Parathyroid adenoma (tissue), 2 donors: ENCODE measurements at regions not wholly inside any gene's neighbourhood (a gene's known extent, or its start where the extent isn't known, plus 50 kb on each side); places are given as distances from the start of the nearest gene placed in this dataset.

Experiments used
- H2AFZ ChIP-seq: fragments of 300-600 bp; sonication (generic); one replicate; pipeline ENCODE4 v1.7.0; 2017; ENCODE audit warnings: antibody characterized with exemption, mild to moderate bottlenecking
- H3K27ac ChIP-seq: fragments of 300-600 bp; sonication (generic); one replicate; pipeline ENCODE4 v1.7.0; 2017
- H3K27me3 ChIP-seq: fragments of 300-600 bp; sonication (generic); one replicate; pipeline ENCODE4 v1.7.0; 2017; ENCODE audit warnings: low read length; ENCODE audit not compliant: control insufficient read depth, insufficient read depth
- H3K36me3 ChIP-seq: fragments of 300-600 bp; sonication (generic); one replicate; pipeline ENCODE4 v1.7.0; 2017; ENCODE audit warnings: low read length; ENCODE audit not compliant: control insufficient read depth, insufficient read depth
- H3K4me1 ChIP-seq: fragments of 300-600 bp; sonication (generic); one replicate; pipeline ENCODE4 v1.7.0; 2017; ENCODE audit warnings: control low read depth
- H3K4me2 ChIP-seq: fragments of 300-600 bp; sonication (generic); one replicate; pipeline ENCODE4 v1.7.0; 2017; ENCODE audit warnings: low read length
- H3K4me3 ChIP-seq: fragments of 300-600 bp; sonication (generic); one replicate; pipeline ENCODE4 v1.7.0; 2017; ENCODE audit warnings: low read depth, low read length
- H3K79me2 ChIP-seq: fragments of 300-600 bp; sonication (generic); one replicate; pipeline ENCODE4 v1.7.0; 2017; ENCODE audit warnings: control low read depth
- H3K9ac ChIP-seq: fragments of 300-600 bp; sonication (generic); one replicate; pipeline ENCODE4 v1.7.0; 2017; ENCODE audit warnings: mild to moderate bottlenecking
- H3K9me3 ChIP-seq: fragments of 300-600 bp; sonication (generic); one replicate; pipeline ENCODE4 v1.7.0; 2017; ENCODE audit warnings: low read length; ENCODE audit not compliant: control insufficient read depth
- TF ChIP-seq, protein P1 (sequence below): fragments of 300-600 bp; sonication (generic); IDR thresholded peaks from one replicate; pipeline ENCODE4 v1.7.0; 2017; ENCODE audit warnings: antibody characterized with exemption, mild to moderate bottlenecking
- donor health status: primary hyperparathyroidism.

- H2AFZ ChIP-seq: no peak overlapping the region
- H3K9ac ChIP-seq: no peak overlapping the region
- peaks cover 16% of the 10 kb centered on the region for H3K4me1 ChIP-seq
- H3K27ac ChIP-seq: no peak overlapping the region
- no peaks in the 10 kb centered on the region for H3K79me2 ChIP-seq
- H3K36me3 ChIP-seq: no peaks in the 10 kb centered on the region
- no peaks in the 10 kb centered on the region for H3K9me3 ChIP-seq
- H3K27me3 ChIP-seq: no peaks in the 10 kb centered on the region
- TF ChIP-seq, protein P1, sequence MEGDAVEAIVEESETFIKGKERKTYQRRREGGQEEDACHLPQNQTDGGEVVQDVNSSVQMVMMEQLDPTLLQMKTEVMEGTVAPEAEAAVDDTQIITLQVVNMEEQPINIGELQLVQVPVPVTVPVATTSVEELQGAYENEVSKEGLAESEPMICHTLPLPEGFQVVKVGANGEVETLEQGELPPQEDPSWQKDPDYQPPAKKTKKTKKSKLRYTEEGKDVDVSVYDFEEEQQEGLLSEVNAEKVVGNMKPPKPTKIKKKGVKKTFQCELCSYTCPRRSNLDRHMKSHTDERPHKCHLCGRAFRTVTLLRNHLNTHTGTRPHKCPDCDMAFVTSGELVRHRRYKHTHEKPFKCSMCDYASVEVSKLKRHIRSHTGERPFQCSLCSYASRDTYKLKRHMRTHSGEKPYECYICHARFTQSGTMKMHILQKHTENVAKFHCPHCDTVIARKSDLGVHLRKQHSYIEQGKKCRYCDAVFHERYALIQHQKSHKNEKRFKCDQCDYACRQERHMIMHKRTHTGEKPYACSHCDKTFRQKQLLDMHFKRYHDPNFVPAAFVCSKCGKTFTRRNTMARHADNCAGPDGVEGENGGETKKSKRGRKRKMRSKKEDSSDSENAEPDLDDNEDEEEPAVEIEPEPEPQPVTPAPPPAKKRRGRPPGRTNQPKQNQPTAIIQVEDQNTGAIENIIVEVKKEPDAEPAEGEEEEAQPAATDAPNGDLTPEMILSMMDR: no peak
- H3K4me2 ChIP-seq: no peak overlapping the region
- no peak overlapping the region for H3K4me3 ChIP-seq
These were observed 89.7 kb downstream of the NPIPB11 start for GRCh38 chr16:29316761-29317183.

DNA sequence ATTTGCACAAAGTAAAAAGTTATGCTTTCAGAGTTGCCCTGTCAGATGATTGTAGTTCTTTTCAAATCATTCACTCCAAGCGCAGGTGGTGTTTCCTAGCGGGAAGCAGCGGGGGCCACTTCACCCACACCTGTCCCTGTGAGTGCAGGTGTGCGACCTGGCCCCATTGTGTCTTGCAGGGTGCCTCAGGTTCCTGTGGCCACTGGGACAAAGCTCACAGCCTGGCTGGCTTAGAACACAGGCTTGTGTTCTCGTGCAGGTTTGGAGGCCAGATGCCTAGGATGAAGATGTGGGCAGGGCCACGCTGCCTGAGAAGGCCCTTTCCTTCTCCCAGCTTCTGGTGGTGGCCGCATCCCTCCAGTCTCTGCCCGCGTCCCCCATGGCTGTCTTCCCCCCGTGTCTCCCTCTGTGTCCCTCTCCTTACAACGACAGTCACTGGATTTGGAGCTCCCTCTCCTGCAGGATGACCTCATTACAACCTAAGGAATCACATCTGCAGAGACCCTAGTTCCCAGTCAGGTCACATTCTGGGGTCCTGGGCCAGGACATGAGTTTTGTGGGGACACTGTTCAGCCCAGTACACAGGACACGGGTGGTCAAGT is 90.5 kb downstream of the NPIPB11 start:
- TF ChIP-seq, protein P1: peak; percentile 41
- Histone ChIP-seq H3K79me2 (no peaks in the 10 kb centered on the region), H2AFZ (peak overlapping the region; percentile 19), H3K4me2 (no peak overlapping the region), H3K9me3 (no peaks in the 10 kb centered on the region), H3K4me3 (no peak overlapping the region), H3K36me3 (no peaks in the 10 kb centered on the region), H3K9ac (no peak overlapping the region), H3K4me1 (peaks cover 16% of the 10 kb centered on the region), H3K27ac (no peak overlapping the region), H3K27me3 (no peaks in the 10 kb centered on the region)

DNA sequence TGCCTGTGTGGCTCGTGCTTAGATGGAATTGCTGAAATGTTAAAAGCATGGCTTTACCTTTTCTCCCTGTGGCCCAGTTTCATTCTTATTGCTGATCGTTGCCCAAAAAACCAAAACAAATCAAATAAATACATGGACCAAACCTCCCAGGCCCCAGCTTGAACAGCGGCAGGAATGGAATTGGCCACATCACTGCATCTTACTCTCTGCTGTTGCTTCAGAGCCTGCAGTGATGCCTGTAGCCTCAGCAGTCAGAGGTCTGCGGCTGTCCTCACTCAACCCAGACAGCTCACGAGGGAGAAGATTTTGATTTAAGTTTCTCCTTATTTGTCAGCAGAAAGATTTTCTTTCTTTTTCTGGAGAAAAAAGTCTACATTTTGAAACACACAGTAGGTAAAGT is 91.5 kb downstream of the NPIPB11 start:
- Histone ChIP-seq H3K4me3 (no peak overlapping the region), H3K27ac (no peak overlapping the region), H3K36me3 (no peaks in the 10 kb centered on the region), H3K4me1 (peaks cover 16% of the 10 kb centered on the region), H3K9ac (no peak overlapping the region), H3K9me3 (no peaks in the 10 kb centered on the region), H2AFZ (no peak overlapping the region), H3K27me3 (no peaks in the 10 kb centered on the region), H3K4me2 (no peak overlapping the region), H3K79me2 (no peaks in the 10 kb centered on the region)
- TF ChIP-seq, protein P1: no peak

GRCh38 chr16:29314292-29314934 is 92.1 kb downstream of the NPIPB11 start:
- no peak overlapping the region for H3K27ac ChIP-seq
- no peak overlapping the region for H2AFZ ChIP-seq
- no peaks in the 10 kb centered on the region for H3K27me3 ChIP-seq
- H3K9me3 ChIP-seq: no peaks in the 10 kb centered on the region
- TF ChIP-seq, protein P1: no peak
- no peak overlapping the region for H3K4me3 ChIP-seq
- H3K79me2 ChIP-seq: no peaks in the 10 kb centered on the region
- H3K4me2 ChIP-seq: no peak overlapping the region
- H3K4me1 ChIP-seq: peaks cover 13% of the 10 kb centered on the region
- H3K36me3 ChIP-seq: no peaks in the 10 kb centered on the region
- no peak overlapping the region for H3K9ac ChIP-seq

- H3K36me3 ChIP-seq: no peaks in the 10 kb centered on the region
- no peaks in the 10 kb centered on the region for H3K79me2 ChIP-seq
- TF ChIP-seq, protein P1: no peak
- peaks cover 10% of the 10 kb centered on the region for H3K4me1 ChIP-seq
- H3K27me3 ChIP-seq: no peaks in the 10 kb centered on the region
- no peak overlapping the region for H3K4me2 ChIP-seq
- H3K27ac ChIP-seq: no peak overlapping the region
- no peak overlapping the region for H3K9ac ChIP-seq
- H2AFZ ChIP-seq: no peak overlapping the region
- no peak overlapping the region for H3K4me3 ChIP-seq
- H3K9me3 ChIP-seq: no peaks in the 10 kb centered on the region
These were observed 92.9 kb downstream of the NPIPB11 start for GRCh38 chr16:29313559-29314048.
